ENCODE measurements at regions not wholly inside any gene's neighbourhood (a gene's known extent, or its start where the extent isn't known, plus 50 kb on each side); places are given as distances from the start of the nearest gene placed in this dataset.

- DNase-seq (ENCODE audit: low spot score), result no peak
- Histone ChIP-seq H3K4me1 (ENCODE audit: insufficient read depth, low read length, poor library complexity, severe bottlenecking) (no peaks in the 10 kb centered on the region), H3K9me2 (ENCODE audit: insufficient read depth, low read length) (no peaks in the 10 kb centered on the region), H4K20me1 (ENCODE audit: insufficient read depth, low read length) (no peaks in the 10 kb centered on the region), H3K9me3 (ENCODE audit: low read length) (no peaks in the 10 kb centered on the region), H3K27ac (ENCODE audit: low read depth, low read length, poor library complexity, severe bottlenecking) (no peak overlapping the region), H3K79me2 (ENCODE audit: insufficient read depth, low read depth, low read length) (no peaks in the 10 kb centered on the region), H3K36me3 (ENCODE audit: insufficient read depth, low read length) (no peaks in the 10 kb centered on the region), H2AFZ (ENCODE audit: low read length) (no peak overlapping the region), H3K4me3 (ENCODE audit: low read depth, low read length, poor library complexity, severe bottlenecking) (no peak overlapping the region), H3K4me2 (ENCODE audit: low read length) (no peak overlapping the region)
- CTCF ChIA-PET (ENCODE audit: unreplicated experiment), result no interaction called here
- POLR2A ChIA-PET, result no interaction called here
- no peak for TF ChIP-seq CTCF (conservative IDR thresholded peaks at IDR 0.05; ENCODE audit: low read length)
- no peak for TF ChIP-seq EZH2phosphoT487 (IDR thresholded peaks at IDR 0.05; ENCODE audit: borderline replicate concordance, low read depth, low read length)
- no TSS peak for BruUV-seq (replicated peaks)
- intact Hi-C loops (cut with micrococcal nuclease; ENCODE audit: unreplicated experiment), result no loop called here
Measured at GRCh38 chr13:104757712-104758111, 1691.5 kb upstream of the SLC10A2 start.

- Histone ChIP-seq H3K9me3 (ENCODE audit: low read length) (no peaks in the 10 kb centered on the region), H3K4me3 (ENCODE audit: low read depth, low read length, poor library complexity, severe bottlenecking) (no peak overlapping the region), H2AFZ (ENCODE audit: low read length) (no peak overlapping the region), H3K27ac (ENCODE audit: low read depth, low read length, poor library complexity, severe bottlenecking) (no peak overlapping the region), H3K36me3 (ENCODE audit: insufficient read depth, low read length) (no peaks in the 10 kb centered on the region), H3K4me2 (ENCODE audit: low read length) (no peak overlapping the region), H3K79me2 (ENCODE audit: insufficient read depth, low read depth, low read length) (no peaks in the 10 kb centered on the region), H3K9me2 (ENCODE audit: insufficient read depth, low read length) (no peaks in the 10 kb centered on the region), H4K20me1 (ENCODE audit: insufficient read depth, low read length) (no peaks in the 10 kb centered on the region), H3K4me1 (ENCODE audit: insufficient read depth, low read length, poor library complexity, severe bottlenecking) (no peaks in the 10 kb centered on the region)
- ChIA-PET POLR2A (no interaction called here), CTCF (ENCODE audit: unreplicated experiment) (no interaction called here)
- no TSS peak for BruUV-seq (replicated peaks)
- no peak for DNase-seq (ENCODE audit: low spot score)
- intact Hi-C loops (cut with micrococcal nuclease; ENCODE audit: unreplicated experiment), result no loop called here
- no peak for TF ChIP-seq EZH2phosphoT487 (IDR thresholded peaks at IDR 0.05; ENCODE audit: borderline replicate concordance, low read depth, low read length)
Measured at GRCh38 chr13:104750377-104750776, 1684.2 kb upstream of the SLC10A2 start.

GRCh38 chr13:104740641-104741222, 1674.5 kb upstream of the SLC10A2 start:
- DNase-seq (ENCODE audit: low spot score), result no peak
- no TSS peak for BruUV-seq (replicated peaks)
- no peaks in the 10 kb centered on the region for H3K9me2 ChIP-seq (ENCODE audit: insufficient read depth, low read length)
- no peak overlapping the region for H3K4me2 ChIP-seq (ENCODE audit: low read length)
- H3K27ac ChIP-seq (ENCODE audit: low read depth, low read length, poor library complexity, severe bottlenecking), result no peak overlapping the region
- POLR2A ChIA-PET, result no interaction called here
- H3K79me2 ChIP-seq (ENCODE audit: insufficient read depth, low read depth, low read length), result no peaks in the 10 kb centered on the region
- no peaks in the 10 kb centered on the region for H3K4me1 ChIP-seq (ENCODE audit: insufficient read depth, low read length, poor library complexity, severe bottlenecking)
- CTCF ChIA-PET (ENCODE audit: unreplicated experiment), result no interaction called here
- no peaks in the 10 kb centered on the region for H3K36me3 ChIP-seq (ENCODE audit: insufficient read depth, low read length)
- no peaks in the 10 kb centered on the region for H3K9me3 ChIP-seq (ENCODE audit: low read length)
- H4K20me1 ChIP-seq (ENCODE audit: insufficient read depth, low read length), result no peaks in the 10 kb centered on the region
- H2AFZ ChIP-seq (ENCODE audit: low read length), result no peak overlapping the region
- intact Hi-C loops (cut with micrococcal nuclease; ENCODE audit: unreplicated experiment), result no loop called here
- no peak for TF ChIP-seq CTCF (conservative IDR thresholded peaks at IDR 0.05; ENCODE audit: low read length)
- TF ChIP-seq EZH2phosphoT487 (IDR thresholded peaks at IDR 0.05; ENCODE audit: borderline replicate concordance, low read depth, low read length), result no peak
- H3K4me3 ChIP-seq (ENCODE audit: low read depth, low read length, poor library complexity, severe bottlenecking), result no peak overlapping the region

Data from OCI-LY7 (cell line).